ENCODE measurements at regions not wholly inside any gene's neighbourhood (a gene's known extent, or its start where the extent isn't known, plus 50 kb on each side); places are given as distances from the start of the nearest gene placed in this dataset.
A peak's percentile ranks its signal among the peaks of the same experiment; 100 is the strongest.

DNA sequence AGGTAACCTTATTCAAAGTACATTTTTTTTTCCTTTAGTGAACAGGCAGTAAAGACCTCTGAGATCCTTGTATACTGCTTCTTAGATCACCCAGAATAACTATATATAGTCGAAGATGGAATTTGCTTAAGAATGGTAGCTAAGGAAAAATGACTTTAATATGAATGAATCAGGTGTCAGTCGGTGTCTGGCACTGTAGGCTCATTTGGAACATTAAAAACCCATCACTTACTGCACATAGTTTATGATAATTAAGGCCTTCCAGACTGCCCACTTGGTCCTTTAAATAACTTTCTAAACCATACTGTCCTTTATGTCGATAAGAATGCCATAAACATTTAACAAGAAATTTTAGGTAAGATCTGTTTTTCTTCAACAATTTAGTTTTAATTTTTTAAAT, 981.8 kb downstream of the ROBO2 start:
- no peaks in the 10 kb centered on the region for H3K36me3 ChIP-seq (ENCODE audit: low read depth)
- H3K4me1 ChIP-seq (ENCODE audit: low read depth) = no peaks in the 10 kb centered on the region
- no peak for ATAC-seq
- no peaks in the 10 kb centered on the region for H3K9me3 ChIP-seq
- no peak for DNase-seq
- TF ChIP-seq CTCF (IDR thresholded peaks at IDR 0.05) = no peak
- intact Hi-C loops (cut with DNase I, micrococcal nuclease) = no loop called here
- H3K4me3 ChIP-seq = no peak overlapping the region

GRCh38 chr3:78022232-78022631, 982.3 kb downstream of the ROBO2 start:
- ATAC-seq = no peak
- Histone ChIP-seq H3K4me3 (no peak overlapping the region), H3K36me3 (ENCODE audit: low read depth) (no peaks in the 10 kb centered on the region), H3K9me3 (no peaks in the 10 kb centered on the region), H3K4me1 (ENCODE audit: low read depth) (no peaks in the 10 kb centered on the region)
- TF ChIP-seq CTCF (IDR thresholded peaks at IDR 0.05) = no peak
- intact Hi-C loops (cut with DNase I, micrococcal nuclease) = no loop called here
- no peak for DNase-seq

DNA sequence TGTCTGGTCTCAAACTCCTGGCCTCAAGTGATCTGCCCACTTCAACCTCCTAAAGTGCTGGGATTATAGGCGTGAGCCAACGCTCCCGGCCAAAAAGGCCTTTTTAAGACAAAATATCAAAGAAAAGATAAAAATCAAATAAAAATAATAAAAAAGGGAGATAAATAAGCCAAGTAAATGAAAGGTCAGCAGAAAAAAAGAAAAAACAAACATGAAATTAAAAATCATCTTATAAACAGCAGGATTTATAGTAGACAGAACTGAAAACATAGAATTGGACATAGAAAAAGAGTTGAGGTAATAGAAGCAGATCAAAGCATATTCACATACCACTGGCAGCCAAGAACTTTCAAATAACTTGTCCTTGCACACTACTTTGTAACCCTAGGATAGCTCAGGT, 983.4 kb downstream of the ROBO2 start:
- intact Hi-C loops (cut with DNase I, micrococcal nuclease) = no loop called here
- H3K9me3 ChIP-seq = no peaks in the 10 kb centered on the region
- TF ChIP-seq CTCF (IDR thresholded peaks at IDR 0.05) = no peak
- no peak overlapping the region for H3K4me3 ChIP-seq
- no peak for DNase-seq
- H3K4me1 ChIP-seq (ENCODE audit: low read depth) = no peaks in the 10 kb centered on the region
- H3K36me3 ChIP-seq (ENCODE audit: low read depth) = no peaks in the 10 kb centered on the region
- ATAC-seq = no peak

- no peaks in the 10 kb centered on the region for H3K9me3 ChIP-seq
- H3K4me1 ChIP-seq (ENCODE audit: low read depth) = no peaks in the 10 kb centered on the region
- H3K4me3 ChIP-seq = no peak overlapping the region
- intact Hi-C loops (cut with DNase I, micrococcal nuclease) = no loop called here
- no peaks in the 10 kb centered on the region for H3K36me3 ChIP-seq (ENCODE audit: low read depth)
- DNase-seq (no peak), ATAC-seq (no peak)
- no peak for TF ChIP-seq CTCF (IDR thresholded peaks at IDR 0.05)
Observed at GRCh38 chr3:78025916-78026315, 986.0 kb downstream of the ROBO2 start.

DNA sequence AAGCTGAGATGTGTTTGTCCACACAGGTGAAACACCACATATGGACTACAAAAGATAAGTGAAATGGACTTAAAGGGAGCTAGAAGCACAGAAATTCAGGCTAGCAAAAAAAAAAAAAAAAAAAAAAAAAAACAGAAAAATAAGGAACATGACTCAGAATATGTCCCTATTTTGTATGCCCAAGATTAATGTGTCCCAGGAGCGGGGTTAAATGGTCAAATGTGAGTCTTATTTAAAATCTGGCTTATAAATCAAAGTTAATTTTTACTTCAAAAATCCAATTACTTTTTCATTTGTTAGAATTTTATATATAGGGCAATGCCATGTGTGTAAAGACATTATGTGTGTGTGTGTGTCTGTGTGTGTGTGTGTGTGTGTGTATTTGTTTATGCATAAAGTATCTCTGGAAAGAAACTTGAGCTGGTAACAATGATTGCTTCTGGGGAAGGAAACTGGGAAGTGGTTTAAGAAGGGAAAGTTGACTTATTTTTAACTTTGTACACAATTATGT, 986.5 kb downstream of the ROBO2 start:
- TF ChIP-seq CTCF (IDR thresholded peaks at IDR 0.05) = no peak
- H3K4me3 ChIP-seq = no peak overlapping the region
- DNase-seq (no peak), ATAC-seq (no peak)
- intact Hi-C loops (cut with DNase I, micrococcal nuclease) = no loop called here
- no peaks in the 10 kb centered on the region for H3K36me3 ChIP-seq (ENCODE audit: low read depth)
- no peaks in the 10 kb centered on the region for H3K4me1 ChIP-seq (ENCODE audit: low read depth)
- no peaks in the 10 kb centered on the region for H3K9me3 ChIP-seq

- TF ChIP-seq CTCF (IDR thresholded peaks at IDR 0.05) = no peak
- intact Hi-C loops (cut with DNase I, micrococcal nuclease) = no loop called here
- H3K9me3 ChIP-seq = no peaks in the 10 kb centered on the region
- H3K36me3 ChIP-seq (ENCODE audit: low read depth) = no peaks in the 10 kb centered on the region
- DNase-seq = peak in 1 of 3 donors; percentile 41
- no peak for ATAC-seq
- H3K4me3 ChIP-seq = no peak overlapping the region
- no peaks in the 10 kb centered on the region for H3K4me1 ChIP-seq (ENCODE audit: low read depth)
Observed at GRCh38 chr3:78029775-78030174, 989.9 kb downstream of the ROBO2 start.

All from mucosa of descending colon (tissue), 3 donors.